IMR-90 (cell line): ENCODE measurements at regions not wholly inside any gene's neighbourhood (a gene's known extent, or its start where the extent isn't known, plus 50 kb on each side); places are given as distances from the start of the nearest gene placed in this dataset.

Experiments used
- ATAC-seq: fragments of 200-7000 bp; cut with Tn5 transposase; 2 replicates; pipeline ENCODE4 v1.9.1; 2020; ENCODE audit warnings: low read depth, mild to moderate bottlenecking, moderate library complexity
- BruUV-seq: library from RNA; stranded (reverse); fragments of 400-500 nt; replicated peaks from 2 replicates; lab custom pipeline; 2021; lab: Mats Ljungman, UMichigan
- CTCF ChIA-PET: fragments of 300-600 bp; formaldehyde crosslinking; extraction: SDS; loops from one replicate; lab custom pipeline; 2021; ENCODE audit warnings: antibody characterized with exemption; lab: Yijun Ruan, JAX
- POLR2A ChIA-PET: fragments of 300-600 bp; sonication (Branson Sonifier 250); formaldehyde crosslinking; loops from one replicate; lab custom pipeline; 2022; ENCODE audit warnings: antibody characterized with exemption; ENCODE audit not compliant: unreplicated experiment; lab: Charles Lee
- DNase-seq: peaks from one replicate; pipeline ENCODE4 v3.0.0; 2013
- H2AFZ ChIP-seq: replicated peaks from 2 replicates; pipeline ENCODE3; 2013; ENCODE audit warnings: low read length, mild to moderate bottlenecking; ENCODE audit not compliant: poor library complexity
- H2AK5ac ChIP-seq: 2 replicates; pipeline ENCODE4 v1.6.1; 2013; ENCODE audit warnings: low read depth, low read length, inconsistent platforms
- H2AK9ac ChIP-seq: replicated peaks from 2 replicates; pipeline ENCODE3; 2013; ENCODE audit warnings: mild to moderate bottlenecking, low read depth, low read length, moderate library complexity; ENCODE audit not compliant: poor library complexity
- H2BK120ac ChIP-seq: 2 replicates; pipeline ENCODE4 v1.6.1; 2013; ENCODE audit warnings: low read depth, low read length, inconsistent platforms
- H2BK15ac ChIP-seq: 3 replicates; pipeline ENCODE4 v1.6.1; 2013; ENCODE audit warnings: low read depth, low read length, inconsistent platforms
- H2BK20ac ChIP-seq: 2 replicates; pipeline ENCODE4 v1.6.1; 2013; ENCODE audit warnings: low read depth, mild to moderate bottlenecking, inconsistent platforms, low read length, moderate library complexity
- H2BK5ac ChIP-seq: 2 replicates; pipeline ENCODE4 v1.6.1; 2013; ENCODE audit warnings: mild to moderate bottlenecking, low read depth, low read length, inconsistent platforms; ENCODE audit not compliant: poor library complexity, severe bottlenecking
- H3K14ac ChIP-seq: replicated peaks from 2 replicates; pipeline ENCODE4 v1.6.1; 2013; ENCODE audit warnings: low read depth, low read length, inconsistent platforms
- H3K18ac ChIP-seq: 2 replicates; pipeline ENCODE4 v1.6.1; 2013; ENCODE audit warnings: low read depth, low read length, control low read depth
- H3K23ac ChIP-seq: 2 replicates; pipeline ENCODE4 v1.6.1; 2013; ENCODE audit warnings: low read depth, low read length, inconsistent platforms
- H3K27ac ChIP-seq: 2 replicates; pipeline ENCODE4 v1.5.1; 2013; ENCODE audit warnings: mild to moderate bottlenecking, control low read depth, low read length; ENCODE audit not compliant: insufficient read depth
- H3K27me3 ChIP-seq: 2 replicates; pipeline ENCODE4 v1.6.1; 2013; ENCODE audit warnings: low read length; ENCODE audit not compliant: control insufficient read depth, insufficient read depth
- H3K36me3 ChIP-seq: 2 replicates; pipeline ENCODE4 v1.6.1; 2013; ENCODE audit warnings: low read length, mixed read lengths; ENCODE audit not compliant: control insufficient read depth, insufficient read depth
- H3K4ac ChIP-seq: 2 replicates; pipeline ENCODE4 v1.6.1; 2013; ENCODE audit warnings: low read depth, low read length, inconsistent platforms
- H3K4me1 ChIP-seq: 2 replicates; pipeline ENCODE4 v1.6.1; 2013; ENCODE audit warnings: low read length, mixed read lengths; ENCODE audit not compliant: control insufficient read depth, insufficient read depth
- H3K4me2 ChIP-seq: 2 replicates; pipeline ENCODE4 v1.6.1; 2013; ENCODE audit warnings: low read depth, mild to moderate bottlenecking, control low read depth, low read length, moderate library complexity
- H3K4me3 ChIP-seq: 2 replicates; pipeline ENCODE4 v1.5.1; 2013; ENCODE audit warnings: low read depth, mild to moderate bottlenecking, control low read depth, low read length, moderate library complexity; ENCODE audit not compliant: insufficient read depth
- H3K56ac ChIP-seq: 2 replicates; pipeline ENCODE4 v1.6.1; 2013; ENCODE audit warnings: low read length, inconsistent platforms; ENCODE audit not compliant: insufficient read depth; ENCODE audit errors: extremely low read depth
- H3K79me1 ChIP-seq, 2 experiments: 2 replicates each; pipeline ENCODE4 v1.6.1; 2013; ENCODE audit warnings: low read length in 2 of 2, inconsistent platforms in 1 of 2, low read depth in 1 of 2
- H3K9ac ChIP-seq: 2 replicates; pipeline ENCODE4 v1.6.1; 2013; ENCODE audit warnings: low read depth, low read length, control low read depth
- H3K9me1 ChIP-seq: 2 replicates; pipeline ENCODE4 v1.6.1; 2013; ENCODE audit warnings: low read length, inconsistent platforms; ENCODE audit not compliant: insufficient read depth
- H3K9me3 ChIP-seq: 2 replicates; pipeline ENCODE4 v1.6.1; 2013; ENCODE audit warnings: low read length; ENCODE audit not compliant: control insufficient read depth, insufficient read depth
- H4K20me1 ChIP-seq: 2 replicates; pipeline ENCODE4 v1.6.1; 2013; ENCODE audit warnings: low read length, inconsistent platforms; ENCODE audit not compliant: insufficient read depth
- H4K5ac ChIP-seq: 2 replicates; pipeline ENCODE4 v1.6.1; 2013; ENCODE audit warnings: mild to moderate bottlenecking, low read depth, low read length, control low read depth
- H4K8ac ChIP-seq, 2 experiments: 2 replicates each; pipeline ENCODE4 v1.6.1; 2013; ENCODE audit warnings: low read depth in 2 of 2, low read length in 2 of 2, control low read depth in 1 of 2, inconsistent platforms in 1 of 2
- H4K91ac ChIP-seq: 2 replicates; pipeline ENCODE4 v1.6.1; 2013; ENCODE audit warnings: low read depth, low read length, inconsistent platforms; ENCODE audit not compliant: insufficient read depth
- BHLHE40 ChIP-seq: fragments of 150-350 bp; IDR thresholded peaks from 2 replicates; pipeline ENCODE4 v1.6.1; 2016; ENCODE audit warnings: mild to moderate bottlenecking, low read depth, low read length
- CEBPB ChIP-seq: IDR thresholded peaks from 2 replicates; pipeline ENCODE4 v1.6.1; 2012; ENCODE audit warnings: low read depth, low read length, improper control_type of control experiment
- CHD1 ChIP-seq: IDR thresholded peaks from 2 replicates; pipeline ENCODE4 v1.6.1; 2012; ENCODE audit warnings: low read depth, low read length, improper control_type of control experiment
- FOS ChIP-seq: fragments of 150-350 bp; IDR thresholded peaks from 2 replicates; pipeline ENCODE4 v1.6.1; 2016; ENCODE audit warnings: low read depth, low read length
- MAFK ChIP-seq: IDR thresholded peaks from 2 replicates; pipeline ENCODE4 v1.6.1; 2012; ENCODE audit warnings: low read depth, low read length, improper control_type of control experiment
- MAZ ChIP-seq: IDR thresholded peaks from 2 replicates; pipeline ENCODE4 v1.6.1; 2012; ENCODE audit warnings: low read depth, mild to moderate bottlenecking, low read length, improper control_type of control experiment, moderate library complexity, borderline replicate concordance
- MXI1 ChIP-seq: IDR thresholded peaks from 2 replicates; pipeline ENCODE4 v1.6.1; 2012; ENCODE audit warnings: low read depth, mild to moderate bottlenecking, low read length, moderate library complexity, borderline replicate concordance
- NFE2L2 ChIP-seq: fragments of 150-350 bp; IDR thresholded peaks from 2 replicates; pipeline ENCODE4 v1.6.1; 2016; ENCODE audit warnings: low read depth, mild to moderate bottlenecking, low read length
- POLR2A ChIP-seq: IDR thresholded peaks from 2 replicates; pipeline ENCODE4 v1.6.1; 2012; ENCODE audit warnings: mild to moderate bottlenecking, low read depth, low read length
- RAD21 ChIP-seq: IDR thresholded peaks from 2 replicates; pipeline ENCODE4 v1.6.1; 2012; ENCODE audit warnings: low read length, improper control_type of control experiment
- RCOR1 ChIP-seq: IDR thresholded peaks from 2 replicates; pipeline ENCODE4 v1.6.1; 2012; ENCODE audit warnings: mild to moderate bottlenecking, low read length, improper control_type of control experiment; ENCODE audit not compliant: insufficient replicate concordance
- RFX5 ChIP-seq: IDR thresholded peaks from 2 replicates; pipeline ENCODE4 v1.8.0; 2012; ENCODE audit warnings: low read depth, mild to moderate bottlenecking, low read length, moderate library complexity
- SMC3 ChIP-seq: fragments of 150-350 bp; IDR thresholded peaks from 2 replicates; pipeline ENCODE4 v1.6.1; 2016; ENCODE audit warnings: low read depth, mild to moderate bottlenecking, antibody characterized with exemption, low read length, moderate library complexity
- WGBS, 2 experiments: methylation state at CpG; one replicate each; pipeline versions ENCODE4 v1.1.5 to v1.1.7; 2013; ENCODE audit warnings: missing lambda C conversion rate in 2 of 2; ENCODE audit not compliant: insufficient read length in 1 of 2; ENCODE audit errors: extremely low coverage in 2 of 2; 5-methylcytosine and 5-hydroxymethylcytosine counted together
- dilution Hi-C: fragments of 300-500 bp; cut with HindIII; formaldehyde crosslinking; loops from one replicate; pipeline ENCODE4 v1.14.3; 2018; ENCODE audit warnings: low sequenced_read_pairs; ENCODE audit not compliant: unreplicated experiment
- in situ Hi-C: fragments of 300-500 bp; cut with MboI; formaldehyde crosslinking; loops from 3 replicates; pipeline ENCODE4 v1.14.3; 2019; ENCODE audit warnings: low sequenced_read_pairs, inconsistent platforms, mixed read lengths
- intact Hi-C: fragments of 100-400 bp; cut with micrococcal nuclease; formaldehyde crosslinking; loops from 2 replicates; pipeline ENCODE4 v1.10.0; 2022
- TF ChIP-seq, protein P1 (sequence below): conservative IDR thresholded peaks from 2 replicates; pipeline ENCODE4 v1.5.1; 2012; ENCODE audit warnings: mild to moderate bottlenecking, low read depth, low read length, improper control_type of control experiment
- TF ChIP-seq, protein P2 (sequence below): fragments of 150-350 bp; IDR thresholded peaks from 2 replicates; pipeline ENCODE4 v1.6.1; 2016; ENCODE audit warnings: low read depth, mild to moderate bottlenecking, low read length, moderate library complexity, borderline replicate concordance
- TF ChIP-seq, protein P3 (sequence below): fragments of 150-350 bp; IDR thresholded peaks from 2 replicates; pipeline ENCODE4 v1.6.1; 2017; ENCODE audit warnings: mild to moderate bottlenecking, antibody characterized with exemption, low read length, low read depth

DNA sequence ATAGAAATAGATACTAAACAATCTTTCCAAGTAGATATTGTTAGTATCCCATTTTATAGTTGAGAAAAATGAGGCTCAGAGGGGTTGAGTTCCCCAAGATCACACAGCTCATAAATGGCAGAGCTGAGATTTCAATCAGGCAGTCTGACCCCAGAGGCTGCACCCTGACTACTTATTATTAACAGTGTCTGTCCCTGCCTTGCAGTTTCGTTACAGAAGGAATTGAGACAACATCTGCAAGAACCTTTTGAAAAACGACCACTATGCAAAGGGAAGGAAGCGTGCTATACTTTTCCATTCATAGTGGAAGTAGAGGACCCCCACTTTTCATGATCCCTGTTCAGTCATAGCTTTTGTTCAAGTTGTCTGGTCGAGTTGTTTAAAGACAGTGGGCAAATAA, 53.2 kb upstream of the SEC11C start:
- TF ChIP-seq MAFK (no peak), BHLHE40 (no peak), RFX5 (no peak), CEBPB (no peak), RCOR1 (no peak), MXI1 (no peak), NFE2L2 (no peak), POLR2A (no peak), CHD1 (no peak), SMC3 (no peak), RAD21 (no peak), FOS (no peak), MAZ (no peak)
- TF ChIP-seq, protein P1, sequence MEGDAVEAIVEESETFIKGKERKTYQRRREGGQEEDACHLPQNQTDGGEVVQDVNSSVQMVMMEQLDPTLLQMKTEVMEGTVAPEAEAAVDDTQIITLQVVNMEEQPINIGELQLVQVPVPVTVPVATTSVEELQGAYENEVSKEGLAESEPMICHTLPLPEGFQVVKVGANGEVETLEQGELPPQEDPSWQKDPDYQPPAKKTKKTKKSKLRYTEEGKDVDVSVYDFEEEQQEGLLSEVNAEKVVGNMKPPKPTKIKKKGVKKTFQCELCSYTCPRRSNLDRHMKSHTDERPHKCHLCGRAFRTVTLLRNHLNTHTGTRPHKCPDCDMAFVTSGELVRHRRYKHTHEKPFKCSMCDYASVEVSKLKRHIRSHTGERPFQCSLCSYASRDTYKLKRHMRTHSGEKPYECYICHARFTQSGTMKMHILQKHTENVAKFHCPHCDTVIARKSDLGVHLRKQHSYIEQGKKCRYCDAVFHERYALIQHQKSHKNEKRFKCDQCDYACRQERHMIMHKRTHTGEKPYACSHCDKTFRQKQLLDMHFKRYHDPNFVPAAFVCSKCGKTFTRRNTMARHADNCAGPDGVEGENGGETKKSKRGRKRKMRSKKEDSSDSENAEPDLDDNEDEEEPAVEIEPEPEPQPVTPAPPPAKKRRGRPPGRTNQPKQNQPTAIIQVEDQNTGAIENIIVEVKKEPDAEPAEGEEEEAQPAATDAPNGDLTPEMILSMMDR: no peak
- TF ChIP-seq, protein P2, sequence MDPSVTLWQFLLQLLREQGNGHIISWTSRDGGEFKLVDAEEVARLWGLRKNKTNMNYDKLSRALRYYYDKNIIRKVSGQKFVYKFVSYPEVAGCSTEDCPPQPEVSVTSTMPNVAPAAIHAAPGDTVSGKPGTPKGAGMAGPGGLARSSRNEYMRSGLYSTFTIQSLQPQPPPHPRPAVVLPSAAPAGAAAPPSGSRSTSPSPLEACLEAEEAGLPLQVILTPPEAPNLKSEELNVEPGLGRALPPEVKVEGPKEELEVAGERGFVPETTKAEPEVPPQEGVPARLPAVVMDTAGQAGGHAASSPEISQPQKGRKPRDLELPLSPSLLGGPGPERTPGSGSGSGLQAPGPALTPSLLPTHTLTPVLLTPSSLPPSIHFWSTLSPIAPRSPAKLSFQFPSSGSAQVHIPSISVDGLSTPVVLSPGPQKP: no peak
- TF ChIP-seq, protein P3, sequence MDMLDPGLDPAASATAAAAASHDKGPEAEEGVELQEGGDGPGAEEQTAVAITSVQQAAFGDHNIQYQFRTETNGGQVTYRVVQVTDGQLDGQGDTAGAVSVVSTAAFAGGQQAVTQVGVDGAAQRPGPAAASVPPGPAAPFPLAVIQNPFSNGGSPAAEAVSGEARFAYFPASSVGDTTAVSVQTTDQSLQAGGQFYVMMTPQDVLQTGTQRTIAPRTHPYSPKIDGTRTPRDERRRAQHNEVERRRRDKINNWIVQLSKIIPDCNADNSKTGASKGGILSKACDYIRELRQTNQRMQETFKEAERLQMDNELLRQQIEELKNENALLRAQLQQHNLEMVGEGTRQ: no peak
- H4K8ac ChIP-seq: no peak overlapping the region
- WGBS, 2 experiments: no CpG with 5 or more reads among the region's 4 CpGs
- no peak overlapping the region for H3K4ac ChIP-seq
- POLR2A ChIA-PET: no interaction called here
- no peak overlapping the region for H3K23ac ChIP-seq
- H2AK9ac ChIP-seq: no peak overlapping the region
- H3K4me3 ChIP-seq: no peak overlapping the region
- no peaks in the 10 kb centered on the region for H3K9me1 ChIP-seq
- in situ Hi-C loops: no loop called here
- dilution Hi-C loops: no loop called here
- no peak overlapping the region for H3K56ac ChIP-seq
- no peak overlapping the region for H3K18ac ChIP-seq
- CTCF ChIA-PET: no interaction called here
- H2AK5ac ChIP-seq: peak overlapping the region; percentile 60
- DNase-seq: no peak
- no peak overlapping the region for H2AFZ ChIP-seq
- no peaks in the 10 kb centered on the region for H4K20me1 ChIP-seq
- intact Hi-C loops: no loop called here
- H2BK15ac ChIP-seq: no peak overlapping the region
- no peak overlapping the region for H4K91ac ChIP-seq
- 0 out of 2 replicates have a peak overlapping the region, but pooled peaks have one; percentile 44 for H2BK20ac ChIP-seq
- no peak overlapping the region for H3K4me2 ChIP-seq
- H3K27me3 ChIP-seq: peaks cover 23% of the 10 kb centered on the region
- H4K5ac ChIP-seq: no peak overlapping the region
- H3K27ac ChIP-seq: no peak overlapping the region
- no peak overlapping the region for H3K9ac ChIP-seq
- H2BK120ac ChIP-seq: no peak overlapping the region
- no peaks in the 10 kb centered on the region; the same call in 1 of the 2 replicates for H3K4me1 ChIP-seq
- H3K36me3 ChIP-seq: no peaks in the 10 kb centered on the region
- ATAC-seq: no peak
- H2BK5ac ChIP-seq: no peak overlapping the region
- H3K14ac ChIP-seq: no peak overlapping the region
- H3K79me1 ChIP-seq: no peaks in the 10 kb centered on the region
- no TSS peak for BruUV-seq
- H3K9me3 ChIP-seq: no peaks in the 10 kb centered on the region
